HCT116 (cell line): ENCODE measurements at regions not wholly inside any gene's neighbourhood (a gene's known extent, or its start where the extent isn't known, plus 50 kb on each side); places are given as distances from the start of the nearest gene placed in this dataset.

Source experiments
- ATAC-seq: fragments of 200-7000 bp; cut with Tn5 transposase; 2 replicates; pipeline ENCODE4 v1.9.1; 2020; ENCODE audit warnings: mild to moderate bottlenecking, moderate library complexity
- BruUV-seq: library from RNA; stranded (reverse); fragments of 400-500 nt; replicated peaks from 2 replicates; lab custom pipeline; 2021; lab: Mats Ljungman, UMichigan
- CTCF ChIA-PET: fragments of 300-600 bp; sonication (Branson Sonifier 250); formaldehyde crosslinking; loops from one replicate; lab custom pipeline; 2021; ENCODE audit warnings: antibody characterized with exemption; lab: Charles Lee
- POLR2A ChIA-PET: fragments of 300-600, 350-600 bp; sonication (Branson Sonifier 250); formaldehyde crosslinking; loops from one replicate; lab custom pipeline; 2021; ENCODE audit warnings: antibody characterized with exemption; lab: Charles Lee
- RAD21 ChIA-PET, 2 experiments: fragments of 300-600 bp; sonication (Branson Sonifier 250); formaldehyde crosslinking; loops; one replicate each; lab custom pipeline; 2023; ENCODE audit warnings: low total read pairs in 2 of 2; ENCODE audit not compliant: uncharacterized antibody in 2 of 2, unreplicated experiment in 2 of 2, low non-redundant PET in 1 of 2; lab: Charles Lee
- DNase-seq: peaks from one replicate; pipeline ENCODE4 v3.0.0-alpha.2; 2010; ENCODE audit warnings: low read depth, low spot score
- H2AFZ ChIP-seq: fragments of 200-600 bp; shearing (Covaris generic), sonication (generic); 2 replicates; pipeline ENCODE4 v1.6.1; 2017; ENCODE audit warnings: low read depth, mixed run types, mixed read lengths, antibody characterized with exemption, low read length; ENCODE audit not compliant: poor library complexity, severe bottlenecking
- H3K27ac ChIP-seq: 2 replicates; pipeline ENCODE4 v1.5.1; 2012; ENCODE audit warnings: low read depth, low read length
- H3K27me3 ChIP-seq: fragments of 200-600 bp; sonication (generic); 2 replicates; pipeline ENCODE4 v1.6.1; 2016; ENCODE audit warnings: mixed run types, low read length, mixed read lengths; ENCODE audit not compliant: insufficient read depth
- H3K36me3 ChIP-seq, 2 experiments: fragments of 200-500 bp in 1 of 2; fragments of 200-600 bp in 1 of 2; sonication (Bioruptor generic) in 1 of 2; sonication (generic) in 1 of 2; 2 replicates each; pipeline versions ENCODE4 v1.5.1 to v1.6.1; 2014 to 2016; ENCODE audit warnings: low read length in 2 of 2, inconsistent platforms in 1 of 2, mixed read lengths in 1 of 2, mixed run types in 1 of 2; ENCODE audit not compliant: insufficient read depth in 2 of 2, control insufficient read depth in 1 of 2
- H3K4me1 ChIP-seq, 2 experiments: fragments of 200-600 bp in 1 of 2; sonication (generic) in 1 of 2; 2 replicates each; pipeline versions ENCODE4 v1.5.1 to v1.6.1; 2012 to 2017; ENCODE audit warnings: low read length in 2 of 2, inconsistent platforms in 1 of 2, mild to moderate bottlenecking in 1 of 2, mixed read lengths in 1 of 2, mixed run types in 1 of 2, moderate library complexity in 1 of 2; ENCODE audit not compliant: insufficient read depth in 2 of 2, control insufficient read depth in 1 of 2
- H3K4me2 ChIP-seq: fragments of 200-600 bp; sonication (generic); 2 replicates; pipeline ENCODE4 v1.6.1; 2017; ENCODE audit warnings: mixed run types, low read length, mixed read lengths
- H3K4me3 ChIP-seq, 2 experiments: fragments of 200-600 bp in 1 of 2; sonication (generic) in 1 of 2; replicated peaks in 1 of 2; 2 replicates each; pipeline ENCODE4 v1.5.1; 2011 to 2016; ENCODE audit warnings: low read length in 2 of 2, control low read depth in 1 of 2, low read depth in 1 of 2, mild to moderate bottlenecking in 1 of 2, mixed read lengths in 1 of 2, mixed run types in 1 of 2
- H3K79me2 ChIP-seq: fragments of 200-600 bp; sonication (generic); 2 replicates; pipeline ENCODE4 v1.6.1; 2017; ENCODE audit warnings: mild to moderate bottlenecking, mixed run types, low read length, moderate library complexity, mixed read lengths; ENCODE audit not compliant: insufficient read depth
- H3K9ac ChIP-seq: fragments of 200-600 bp; sonication (generic); 2 replicates; pipeline ENCODE4 v1.6.1; 2016; ENCODE audit warnings: low read length, mixed read lengths
- H3K9me2 ChIP-seq: fragments of 200-600 bp; sonication (generic), shearing (Covaris generic); 2 replicates; pipeline ENCODE4 v1.6.1; 2017; ENCODE audit warnings: mixed run types, mild to moderate bottlenecking, moderate library complexity; ENCODE audit not compliant: insufficient read depth
- H3K9me3 ChIP-seq, 2 experiments: fragments of 200-500 bp in 1 of 2; fragments of 200-600 bp in 1 of 2; sonication (Bioruptor generic) in 1 of 2; sonication (generic) in 1 of 2; 2 replicates each; pipeline ENCODE4 v1.6.1; 2014 to 2017; ENCODE audit warnings: low read length in 2 of 2, mixed read lengths in 2 of 2, inconsistent platforms in 1 of 2, low read depth in 1 of 2, mild to moderate bottlenecking in 1 of 2, mixed run types in 1 of 2, moderate library complexity in 1 of 2; ENCODE audit not compliant: control insufficient read depth in 1 of 2, insufficient read depth in 1 of 2
- H4K20me1 ChIP-seq: fragments of 200-600 bp; sonication (generic), shearing (Covaris generic); 2 replicates; pipeline ENCODE4 v1.6.1; 2017; ENCODE audit warnings: mixed run types, mild to moderate bottlenecking, moderate library complexity; ENCODE audit not compliant: insufficient read depth
- CBX3 ChIP-seq: IDR thresholded peaks from 2 replicates; pipeline ENCODE4 v1.6.1; 2012; ENCODE audit warnings: low read depth
- CTCF ChIP-seq, 3 experiments: fragments of 200-600 bp in 1 of 3; sonication (generic) in 1 of 3; IDR thresholded peaks in 2 of 3; conservative IDR thresholded peaks in 1 of 3; 2 replicates each; pipeline ENCODE4 v1.5.1; 2012 to 2017; ENCODE audit warnings: low read depth in 2 of 3, low read length in 2 of 3, antibody characterized with exemption in 1 of 3, borderline replicate concordance in 1 of 3, control low read depth in 1 of 3, mild to moderate bottlenecking in 1 of 3, mixed read lengths in 1 of 3, mixed run types in 1 of 3, moderate library complexity in 1 of 3; ENCODE audit not compliant: insufficient read depth in 1 of 3
- EZH2 ChIP-seq: fragments of 200-600 bp; sonication (generic); IDR thresholded peaks from 2 replicates; pipeline ENCODE4 v1.6.1; 2017; ENCODE audit warnings: antibody characterized with exemption, mixed run types
- RAD21 ChIP-seq: IDR thresholded peaks from 2 replicates; pipeline ENCODE4 v1.6.1; 2012; ENCODE audit warnings: low read depth, mild to moderate bottlenecking
- SP1 ChIP-seq: IDR thresholded peaks from 2 replicates; pipeline ENCODE4 v1.6.1; 2012; ENCODE audit warnings: low read depth
- TCF7L2 ChIP-seq: IDR thresholded peaks from 2 replicates; pipeline ENCODE4 v1.7.0; 2011; ENCODE audit warnings: borderline replicate concordance, inconsistent platforms; ENCODE audit not compliant: insufficient read depth, insufficient read length; ENCODE audit errors: extremely low read depth
- ZFX ChIP-seq: fragments of 450-650 bp; IDR thresholded peaks from 2 replicates; pipeline ENCODE4 v1.6.1; 2017
- ZNF274 ChIP-seq: fragments of 200-500 bp; sonication (Bioruptor generic); IDR thresholded peaks from 2 replicates; pipeline ENCODE4 v1.6.1; 2014; ENCODE audit warnings: mild to moderate bottlenecking, low read depth, low read length, inconsistent platforms
- intact Hi-C: fragments of 100-400 bp; cut with micrococcal nuclease; formaldehyde crosslinking; loops from 2 replicates; pipeline ENCODE4 v1.10.0; 2022

DNA sequence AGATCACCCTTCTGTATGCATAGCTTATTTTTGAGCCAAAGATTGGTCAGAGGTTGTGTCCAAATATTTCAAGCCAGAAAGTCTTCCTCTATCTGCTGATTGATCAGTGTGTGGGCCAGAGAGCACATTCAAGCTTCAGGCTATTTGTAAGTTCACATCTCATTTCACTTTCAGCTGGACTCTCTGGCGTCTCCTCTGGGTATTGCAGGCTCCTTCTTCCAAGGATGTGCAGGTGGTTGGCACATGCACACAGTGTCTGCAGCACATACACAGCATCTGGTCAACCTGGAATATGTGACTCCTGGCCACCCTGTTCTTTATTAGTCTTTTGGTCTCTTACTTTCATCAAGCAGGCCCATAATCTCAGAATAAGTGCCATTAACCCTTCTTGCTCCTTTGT is 516.1 kb downstream of the ANXA1 start:
- H3K4me1 ChIP-seq = no peaks in the 10 kb centered on the region
- ChIA-PET POLR2A (no interaction called here), RAD21 (no interaction called here), CTCF (interaction anchor here (0.6 to 1.4 kb wide), 3 partner anchors 9 to 467 kb away, joined by 3 to 4 read pairs (median 3); no protein-coding TSS in a partner anchor)
- no peak overlapping the region for H2AFZ ChIP-seq
- DNase-seq (no peak), ATAC-seq (peak; percentile 79)
- intact Hi-C loops = loop anchor here (5.0 to 10.0 kb wide), 2 partner anchors 47 to 465 kb away; no protein-coding TSS in a partner anchor
- no peaks in the 10 kb centered on the region for H4K20me1 ChIP-seq
- no peak overlapping the region for H3K4me3 ChIP-seq
- BruUV-seq = no TSS peak
- H3K9me3 ChIP-seq = no peaks in the 10 kb centered on the region
- H3K27me3 ChIP-seq = peaks cover 16% of the 10 kb centered on the region
- peak in 2 of 3 experiments; percentile 31 to 35; a peak in 2 of 6 replicates for TF ChIP-seq CTCF (IDR thresholded peaks at IDR 0.05 in 2 of 3, conservative IDR thresholded peaks at IDR 0.05 in 1 of 3; ENCODE audit: borderline replicate concordance in 1 of 3, insufficient read depth in 1 of 3, low read depth in 2 of 3, low read length in 2 of 3)
- TF ChIP-seq TCF7L2 = no peak
- no peak overlapping the region for H3K4me2 ChIP-seq
- H3K9ac ChIP-seq = no peak overlapping the region
- H3K79me2 ChIP-seq = no peaks in the 10 kb centered on the region
- H3K27ac ChIP-seq = no peak overlapping the region
- no peaks in the 10 kb centered on the region for H3K36me3 ChIP-seq
- H3K9me2 ChIP-seq = no peaks in the 10 kb centered on the region

DNA sequence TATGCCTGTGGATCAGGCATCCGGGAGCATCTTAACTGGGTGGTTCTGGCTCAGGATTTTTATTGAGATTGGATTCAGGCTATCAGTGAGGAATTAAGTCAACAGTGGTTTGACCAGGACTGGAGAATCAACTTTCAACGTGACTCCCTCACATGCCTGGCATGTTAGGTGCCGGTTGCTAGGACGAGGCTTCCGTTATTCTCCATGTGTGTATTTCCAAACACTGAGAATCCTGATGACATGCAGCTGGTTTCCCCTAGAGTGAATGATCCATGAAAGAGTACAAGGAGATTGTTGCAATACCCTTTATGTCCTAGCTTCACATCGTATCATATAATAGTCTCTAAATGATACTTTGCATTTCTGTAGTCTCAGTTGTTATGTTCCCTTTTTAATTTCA is 529.2 kb downstream of the ANXA1 start:
- ChIA-PET CTCF (interaction anchor here (1.6 kb wide), 1 partner anchor 411 kb away, joined by 4 read pairs; no protein-coding TSS in a partner anchor), RAD21 (no interaction called here), POLR2A (no interaction called here)
- Histone ChIP-seq H3K36me3 (no peaks in the 10 kb centered on the region), H3K9ac (no peak overlapping the region), H3K4me2 (no peak overlapping the region), H3K27me3 (no peaks in the 10 kb centered on the region), H3K9me3 (no peaks in the 10 kb centered on the region), H2AFZ (no peak overlapping the region), H3K4me1 (no peaks in the 10 kb centered on the region), H3K79me2 (no peaks in the 10 kb centered on the region), H3K27ac (no peak overlapping the region), H3K4me3 (no peak overlapping the region), H4K20me1 (no peaks in the 10 kb centered on the region), H3K9me2 (no peaks in the 10 kb centered on the region)
- BruUV-seq = no TSS peak
- intact Hi-C loops = loop anchor here (5.0 kb wide), 1 partner anchor 1396 kb away; no protein-coding TSS in a partner anchor
- no peak for ATAC-seq
- TF ChIP-seq CTCF (IDR thresholded peaks at IDR 0.05 in 2 of 3, conservative IDR thresholded peaks at IDR 0.05 in 1 of 3; ENCODE audit: borderline replicate concordance in 1 of 3, insufficient read depth in 1 of 3, low read depth in 2 of 3, low read length in 2 of 3) (no peak), RAD21 (no peak), ZFX (no peak), CBX3 (no peak), ZNF274 (no peak), EZH2 (no peak), SP1 (no peak)
- no peak for DNase-seq
